Stimulated activated CD4-positive, alpha-beta T cell treated with anti-CD3 and anti-CD28 coated beads, Interleukin-15, amount 100 ng/mL, for 1 hour (primary cell): ENCODE measurements at regions not wholly inside any gene's neighbourhood (a gene's known extent, or its start where the extent isn't known, plus 50 kb on each side); places are given as distances from the start of the nearest gene placed in this dataset.

Experiments used
- DNase-seq, 2 donors: peaks; one replicate each; pipeline ENCODE4 v3.0.0-alpha.2; 2020; ENCODE audit warnings: low read depth in 1 of 2, low spot score in 1 of 2

GRCh38 chr2:8577573-8577972, 104.3 kb upstream of the ID2 start:
- DNase-seq = no peak

- DNase-seq = no peak
Observed at GRCh38 chr2:8578335-8579244, 103.3 kb upstream of the ID2 start.

- no peak for DNase-seq
Observed at GRCh38 chr2:8579485-8580085, 102.3 kb upstream of the ID2 start.

DNA sequence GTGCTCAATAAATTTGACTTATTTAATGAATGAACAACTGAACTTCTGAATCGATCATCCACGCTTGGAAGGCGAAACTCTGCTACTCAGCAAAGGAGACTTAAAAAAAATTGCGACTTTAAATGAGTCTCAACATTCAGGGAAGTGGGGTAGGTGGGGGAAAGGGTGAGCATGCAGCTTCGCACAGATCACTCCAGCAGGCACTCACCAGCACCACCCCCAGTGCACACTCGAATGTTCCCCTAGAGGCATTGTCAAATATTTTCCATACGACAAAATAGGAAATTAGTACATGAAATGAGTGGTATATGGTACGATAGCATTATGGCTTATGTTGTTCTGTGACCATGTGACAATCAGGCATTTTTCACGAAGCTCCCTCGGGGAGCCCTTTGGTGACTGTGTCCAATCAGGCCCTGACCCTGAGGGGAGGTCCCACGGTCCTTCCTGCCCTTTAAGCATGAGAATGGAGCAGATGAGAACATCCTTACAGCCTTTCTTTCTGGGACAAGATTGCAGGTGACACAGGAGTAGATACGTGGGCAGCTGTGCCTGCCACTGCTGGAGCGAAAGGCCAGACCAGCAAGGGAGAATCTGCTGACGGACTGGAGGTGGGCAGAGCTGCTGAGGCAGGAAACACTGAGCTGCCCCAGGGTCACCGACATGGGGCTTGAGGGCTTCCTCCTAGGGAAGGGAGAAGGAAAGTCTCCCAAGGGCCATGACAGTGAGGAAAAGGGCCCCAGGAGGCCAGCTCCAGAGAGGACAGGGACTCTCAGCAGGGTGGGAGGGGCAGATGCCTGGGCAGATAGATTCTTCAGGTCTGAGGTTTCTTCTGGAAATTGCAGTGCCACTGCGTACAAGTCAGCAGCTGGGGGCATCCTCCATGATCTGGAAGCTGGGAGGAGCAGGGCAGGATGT, 101.3 kb upstream of the ID2 start:
- no peak for DNase-seq

- DNase-seq = no peak
Observed at GRCh38 chr2:8581234-8581561, 100.7 kb upstream of the ID2 start.

DNA sequence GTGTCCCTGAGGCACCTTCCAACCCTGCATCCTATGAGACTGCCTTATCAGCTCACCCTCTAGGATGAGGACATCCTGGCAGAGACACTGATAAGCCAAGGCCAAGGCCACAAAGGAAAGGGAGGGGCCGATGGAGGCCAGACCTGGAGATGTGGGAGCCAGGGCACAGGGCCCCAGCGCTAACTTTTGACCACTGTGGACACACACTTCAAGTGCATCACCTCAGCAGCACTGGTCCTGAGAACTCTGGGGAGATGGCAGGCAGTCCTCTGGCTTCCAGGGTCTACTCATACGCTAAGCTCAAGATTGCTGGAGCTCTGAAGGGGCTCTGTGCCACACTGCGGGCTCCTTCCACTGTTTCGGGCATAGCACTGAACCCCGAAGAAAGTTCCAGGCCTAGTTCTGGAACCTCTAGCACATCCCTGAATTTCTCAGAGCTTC, 100.2 kb upstream of the ID2 start:
- no peak for DNase-seq

DNA sequence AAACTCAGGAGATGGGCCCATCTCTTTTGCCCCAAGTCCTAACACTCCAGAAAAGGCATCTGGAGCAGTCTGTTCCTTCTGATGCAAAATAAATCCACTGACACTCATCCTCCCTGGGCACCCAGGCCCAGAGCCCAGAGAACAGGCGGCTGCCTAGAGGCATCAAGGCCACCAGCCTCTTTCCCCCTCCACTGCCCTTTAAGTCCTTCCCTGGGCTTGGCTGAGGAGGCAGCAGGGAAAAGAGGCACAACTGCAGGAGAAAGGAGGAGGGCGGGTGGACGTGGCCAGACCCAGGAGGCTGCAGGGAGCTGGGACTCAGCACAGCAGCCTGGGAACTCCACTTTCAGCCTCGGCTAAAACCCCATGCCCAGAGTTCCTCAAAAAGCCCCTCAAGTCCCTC, 99.7 kb upstream of the ID2 start:
- DNase-seq = no peak

DNA sequence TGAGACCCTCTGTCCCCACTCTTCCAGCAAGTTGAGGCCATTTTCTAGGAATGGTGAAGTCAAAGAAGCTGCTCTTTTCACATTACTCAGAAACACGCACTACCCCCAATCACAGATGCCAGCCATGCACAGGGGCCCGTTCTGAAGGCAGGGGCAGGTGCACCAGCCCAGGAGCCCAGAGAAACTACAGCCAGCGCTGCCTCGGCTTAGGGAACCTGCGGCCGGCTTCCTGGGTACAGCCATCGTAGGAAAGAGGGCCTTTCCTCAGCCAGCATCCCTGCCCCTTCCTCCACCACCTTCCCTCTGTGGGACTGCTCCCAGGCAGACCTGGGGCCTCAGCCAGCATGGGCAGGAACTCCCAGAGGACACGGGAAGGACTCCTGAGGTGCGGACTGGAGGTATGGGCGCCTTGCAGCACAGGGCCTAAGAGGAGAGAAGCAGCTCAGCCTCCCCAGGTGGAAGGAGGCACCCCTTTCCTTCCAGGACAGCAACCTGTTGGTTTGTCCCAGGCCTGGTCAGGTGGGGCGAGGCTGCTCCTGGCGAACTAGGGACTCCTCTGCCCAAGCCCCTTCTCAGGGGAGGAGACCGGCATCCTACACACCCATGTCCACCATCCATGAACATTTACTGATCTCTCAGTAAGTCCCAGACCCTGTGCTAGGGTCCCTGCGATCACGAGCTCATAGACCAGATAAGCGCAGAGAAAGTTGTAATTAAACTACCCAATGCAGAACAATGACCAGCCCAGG, 99.0 kb upstream of the ID2 start:
- DNase-seq = no peak

DNA sequence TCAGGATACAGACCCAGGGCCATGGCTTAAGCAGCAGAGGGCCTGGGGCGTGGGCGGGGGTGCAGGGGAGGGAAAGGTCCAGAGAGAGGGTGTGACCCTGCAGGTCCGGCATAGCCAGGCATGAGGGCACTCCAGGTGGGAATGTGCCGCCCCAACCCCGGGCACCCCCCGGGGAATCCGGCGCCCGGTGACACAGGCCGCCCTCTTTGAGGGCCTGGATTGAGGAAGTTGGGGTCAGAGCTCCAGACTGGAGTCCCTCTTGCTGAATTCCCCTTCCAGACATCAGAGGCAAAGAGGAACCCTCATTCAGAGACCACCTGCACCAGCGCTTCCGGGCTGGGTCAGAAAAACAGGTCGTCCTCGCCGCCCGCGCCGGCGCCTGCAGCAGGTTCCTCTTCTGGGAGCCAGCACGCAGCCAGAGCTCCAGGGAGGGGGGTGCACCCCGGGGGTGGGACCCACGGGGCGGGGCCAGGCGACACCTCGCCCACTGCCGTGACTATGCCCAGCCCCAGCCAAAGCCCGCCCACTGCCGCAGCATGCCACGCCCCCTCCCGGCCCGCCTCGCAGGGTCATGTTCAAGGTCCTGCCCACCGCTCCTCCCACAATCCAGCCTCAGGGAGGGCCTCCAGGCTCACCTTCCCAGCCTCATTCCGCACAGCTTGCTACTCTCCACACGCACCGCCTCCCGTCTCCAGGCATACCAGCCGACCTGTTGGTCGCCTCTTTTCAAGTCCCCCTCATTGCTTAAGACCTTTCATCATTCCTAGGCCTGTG, 98.3 kb upstream of the ID2 start:
- DNase-seq = peak; percentile 30 to 70

DNA sequence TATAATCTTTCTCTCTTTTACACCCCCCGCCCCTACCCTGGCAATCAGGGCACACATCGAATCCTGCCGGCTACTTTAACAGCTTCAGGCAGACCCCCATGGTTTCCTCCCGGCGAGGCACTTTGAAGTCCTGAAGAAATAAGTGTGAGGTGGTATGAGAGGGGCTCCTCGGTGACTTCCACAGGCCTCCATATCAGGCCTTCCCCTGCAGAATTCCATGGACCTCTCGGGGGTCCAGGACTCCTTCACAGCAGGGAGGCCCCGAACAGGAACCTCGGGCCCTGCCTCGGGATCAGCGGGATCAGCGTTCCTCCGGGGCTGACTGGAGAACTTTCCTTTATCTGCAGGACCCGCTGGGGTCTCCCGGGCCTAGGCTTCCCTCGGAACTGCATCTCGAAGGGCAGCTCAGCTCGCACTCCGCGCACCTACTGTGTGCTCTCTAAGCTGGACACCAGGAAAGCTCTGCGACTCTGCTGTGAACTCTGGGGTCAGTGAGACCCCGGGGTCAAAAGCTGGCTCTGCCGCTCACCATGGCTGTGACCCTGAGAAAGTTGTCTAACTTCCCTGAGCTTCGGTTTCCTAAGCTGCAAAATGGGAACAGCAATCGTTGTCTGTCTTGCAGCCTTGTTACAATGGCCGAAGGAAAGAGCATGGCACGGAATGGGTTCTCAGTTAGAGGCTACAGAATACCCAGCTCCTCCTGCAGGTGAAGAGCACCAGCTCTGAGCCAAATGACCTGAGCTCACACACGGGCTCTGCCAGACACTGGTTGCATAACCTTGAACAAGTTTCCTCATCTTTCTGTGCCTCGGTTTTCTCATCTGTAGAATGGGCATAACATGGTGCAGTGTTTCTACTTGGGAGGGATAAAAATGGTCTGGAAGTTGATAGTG, 97.4 kb upstream of the ID2 start:
- no peak for DNase-seq

GRCh38 chr2:8586457-8587051, 95.3 kb upstream of the ID2 start:
- no peak for DNase-seq

DNA sequence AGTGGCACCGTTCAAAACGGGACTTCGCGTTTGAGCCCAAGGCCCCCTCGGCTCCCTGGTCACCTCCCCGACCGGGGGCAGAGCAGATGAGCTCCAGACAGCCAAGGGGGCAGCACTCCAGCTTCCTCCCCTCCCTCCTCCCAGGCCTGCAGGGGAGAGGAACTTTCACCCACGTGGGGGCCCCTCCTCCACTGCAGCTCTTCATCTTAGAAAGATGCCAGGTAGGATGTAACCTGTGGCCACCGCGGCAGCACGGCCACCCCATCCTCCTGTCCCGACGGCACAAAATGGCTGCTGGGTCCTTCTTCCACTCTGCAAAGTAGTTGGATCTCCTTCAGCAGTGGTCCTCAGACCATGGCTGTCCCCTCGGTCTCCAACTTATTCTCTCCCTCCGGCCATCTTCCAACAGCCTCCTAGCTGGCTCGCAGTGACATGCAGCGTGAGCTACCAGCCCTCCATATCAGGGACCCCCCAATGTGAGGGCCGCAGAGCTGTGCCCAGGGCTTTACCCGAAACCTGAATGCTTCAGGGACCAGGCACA, 94.5 kb upstream of the ID2 start:
- DNase-seq = no peak

GRCh38 chr2:8587920-8588830, 93.7 kb upstream of the ID2 start:
- DNase-seq = no peak

- DNase-seq = no peak
Observed at GRCh38 chr2:8588831-8589191, 93.0 kb upstream of the ID2 start.

GRCh38 chr2:8589721-8590120, 92.1 kb upstream of the ID2 start:
- DNase-seq = no peak

DNA sequence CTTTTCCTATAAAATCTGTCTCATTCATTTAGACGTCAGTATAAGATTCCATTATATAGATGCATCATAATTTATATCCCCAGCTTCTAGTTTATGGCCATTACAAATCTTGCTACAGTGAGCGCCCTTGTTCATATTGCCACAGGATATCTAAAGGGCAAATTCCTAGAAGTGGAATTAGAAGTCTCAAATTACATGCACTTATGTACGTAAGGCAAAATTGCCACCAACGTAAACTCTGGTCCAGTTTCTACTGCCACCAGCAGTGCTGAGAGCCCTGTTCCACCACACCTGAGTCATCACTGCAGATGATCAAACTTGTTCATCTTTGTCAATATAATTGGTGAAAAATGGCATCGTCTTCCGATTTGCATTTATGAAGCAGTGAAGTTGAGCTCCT, 90.9 kb upstream of the ID2 start:
- DNase-seq = no peak

- no peak for DNase-seq
Observed at GRCh38 chr2:8592736-8593135, 89.1 kb upstream of the ID2 start.

DNA sequence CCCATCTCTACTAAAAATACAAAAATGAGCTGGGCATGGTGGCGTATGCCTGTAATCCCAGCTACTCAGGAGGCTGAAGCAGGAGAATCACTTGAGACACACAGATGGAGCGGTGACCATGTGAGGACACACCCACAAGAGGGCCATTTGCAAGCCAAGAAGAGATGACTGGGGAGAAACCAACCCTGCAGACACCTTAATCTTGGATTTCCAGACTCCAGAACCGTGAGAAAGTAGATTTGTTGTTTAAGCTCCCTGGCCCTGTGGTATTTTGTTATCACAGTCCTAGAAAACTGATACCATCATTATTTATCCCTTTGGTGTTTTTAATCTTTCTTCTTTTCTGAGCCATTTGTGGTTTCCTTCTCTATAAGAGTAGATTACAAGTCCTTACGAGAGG, 88.6 kb upstream of the ID2 start:
- DNase-seq = no peak
